Neural cell (in vitro differentiated cells): ENCODE measurements at regions not wholly inside any gene's neighbourhood (a gene's known extent, or its start where the extent isn't known, plus 50 kb on each side); places are given as distances from the start of the nearest gene placed in this dataset.

ENCODE experiments used
- EP300 ChIP-seq: fragments of 450-650 bp; conservative IDR thresholded peaks from 2 replicates; pipeline ENCODE4 v1.6.1; 2014; ENCODE audit warnings: antibody characterized with exemption, mild to moderate bottlenecking, moderate library complexity; ENCODE audit not compliant: poor library complexity, severe bottlenecking
- RAD21 ChIP-seq: fragments of 450-650 bp; conservative IDR thresholded peaks from 2 replicates; pipeline ENCODE4 v1.6.1; 2014; ENCODE audit warnings: antibody characterized with exemption, mild to moderate bottlenecking, moderate library complexity

DNA sequence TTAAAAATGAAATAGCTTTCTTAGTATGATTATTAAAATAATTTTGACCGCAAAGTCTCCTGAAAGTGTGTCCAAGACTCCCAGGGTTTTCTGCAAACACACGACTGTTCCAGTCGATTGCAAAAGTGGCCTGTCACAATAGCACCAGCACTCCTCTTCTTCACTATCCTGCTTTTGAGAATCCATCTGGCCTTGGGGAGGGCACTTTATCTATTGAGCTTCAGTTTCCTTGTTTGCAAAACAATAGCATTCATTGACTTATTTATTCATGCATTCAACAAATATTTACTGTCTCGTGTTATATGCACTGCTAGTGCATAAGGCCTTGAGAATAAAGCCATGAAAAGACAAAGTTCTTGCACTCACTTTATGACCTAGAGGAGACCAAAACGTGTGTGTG is 96.2 kb upstream of the NTM start:
- no peak for TF ChIP-seq EP300
- no peak for TF ChIP-seq RAD21
